ENCODE measurements at regions not wholly inside any gene's neighbourhood (a gene's known extent, or its start where the extent isn't known, plus 50 kb on each side); places are given as distances from the start of the nearest gene placed in this dataset.

GRCh38 chr13:62933809-62934208, 1518.2 kb upstream of the PCDH20 start:
- H3K4me3 ChIP-seq (ENCODE audit: low read length): no peak overlapping the region
- ChIA-PET CTCF (no interaction called here), POLR2A (no interaction called here)
- no peaks in the 10 kb centered on the region for H3K27me3 ChIP-seq (ENCODE audit: control insufficient read depth in 1 of 2, insufficient read depth in 2 of 2, low read length in 2 of 2)
- H3K27ac ChIP-seq (ENCODE audit: low read depth in 1 of 2, low read length in 2 of 2): no peak overlapping the region
- peaks cover 3% of the 10 kb centered on the region in 2 experiments for H3K9me3 ChIP-seq (ENCODE audit: control insufficient read depth in 1 of 2, insufficient read depth in 1 of 2, low read length in 2 of 2)
- H3K36me3 ChIP-seq (ENCODE audit: insufficient read depth, low read length): no peaks in the 10 kb centered on the region
- no peaks in the 10 kb centered on the region for H3K4me1 ChIP-seq (ENCODE audit: insufficient read depth, low read length)
- Mint-ChIP-seq H3K27ac (no peak overlapping the region), H3K27me3 (no peaks in the 10 kb centered on the region), H3K4me3 (no peak overlapping the region), H3K36me3 (ENCODE audit: low read depth) (no peaks in the 10 kb centered on the region), H3K9me3 (peaks cover 2% of the 10 kb centered on the region), H3K4me1 (ENCODE audit: low read depth) (no peaks in the 10 kb centered on the region)
- intact Hi-C loops (cut with DNase I, micrococcal nuclease): no loop called here
- DNase-seq (no peak), ATAC-seq (ENCODE audit: poor library complexity) (no peak)
- TF ChIP-seq, protein P1, sequence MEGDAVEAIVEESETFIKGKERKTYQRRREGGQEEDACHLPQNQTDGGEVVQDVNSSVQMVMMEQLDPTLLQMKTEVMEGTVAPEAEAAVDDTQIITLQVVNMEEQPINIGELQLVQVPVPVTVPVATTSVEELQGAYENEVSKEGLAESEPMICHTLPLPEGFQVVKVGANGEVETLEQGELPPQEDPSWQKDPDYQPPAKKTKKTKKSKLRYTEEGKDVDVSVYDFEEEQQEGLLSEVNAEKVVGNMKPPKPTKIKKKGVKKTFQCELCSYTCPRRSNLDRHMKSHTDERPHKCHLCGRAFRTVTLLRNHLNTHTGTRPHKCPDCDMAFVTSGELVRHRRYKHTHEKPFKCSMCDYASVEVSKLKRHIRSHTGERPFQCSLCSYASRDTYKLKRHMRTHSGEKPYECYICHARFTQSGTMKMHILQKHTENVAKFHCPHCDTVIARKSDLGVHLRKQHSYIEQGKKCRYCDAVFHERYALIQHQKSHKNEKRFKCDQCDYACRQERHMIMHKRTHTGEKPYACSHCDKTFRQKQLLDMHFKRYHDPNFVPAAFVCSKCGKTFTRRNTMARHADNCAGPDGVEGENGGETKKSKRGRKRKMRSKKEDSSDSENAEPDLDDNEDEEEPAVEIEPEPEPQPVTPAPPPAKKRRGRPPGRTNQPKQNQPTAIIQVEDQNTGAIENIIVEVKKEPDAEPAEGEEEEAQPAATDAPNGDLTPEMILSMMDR (IDR thresholded peaks at IDR 0.05): no peak

DNA sequence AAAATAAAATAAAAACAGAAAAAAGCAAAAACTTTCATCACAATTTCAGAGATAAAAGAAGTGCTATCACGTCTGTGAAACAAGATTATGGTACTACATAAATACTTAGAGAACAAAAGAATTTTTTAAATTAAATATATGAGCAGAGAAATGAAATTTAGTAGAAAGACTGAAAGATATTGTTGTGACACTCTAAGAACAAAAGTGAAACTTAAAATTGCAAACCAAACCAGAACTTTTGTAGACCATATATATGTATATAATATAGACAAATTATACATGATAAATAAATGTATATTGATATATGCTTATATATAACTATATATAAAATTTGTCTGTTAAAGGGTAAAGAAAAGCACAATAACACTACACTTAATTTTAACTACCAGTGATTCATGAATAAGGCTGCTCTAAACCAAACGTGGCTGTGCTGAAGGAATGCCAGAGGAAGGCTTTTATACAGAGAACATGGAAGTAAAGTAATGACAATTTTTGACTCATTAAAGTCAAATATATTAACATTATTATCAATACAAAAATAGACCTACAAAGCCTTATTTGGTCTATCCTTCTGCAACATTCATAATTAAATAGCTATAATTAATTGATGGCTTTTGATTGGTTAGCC, 1516.7 kb upstream of the PCDH20 start:
- Histone ChIP-seq H3K9me3 (ENCODE audit: control insufficient read depth in 1 of 2, insufficient read depth in 1 of 2, low read length in 2 of 2) (peaks cover 9 to 11% of the 10 kb centered on the region in 2 experiments), H3K36me3 (ENCODE audit: insufficient read depth, low read length) (no peaks in the 10 kb centered on the region), H3K4me1 (ENCODE audit: insufficient read depth, low read length) (no peaks in the 10 kb centered on the region), H3K27me3 (ENCODE audit: control insufficient read depth in 1 of 2, insufficient read depth in 2 of 2, low read length in 2 of 2) (no peaks in the 10 kb centered on the region), H3K27ac (ENCODE audit: low read depth in 1 of 2, low read length in 2 of 2) (no peak overlapping the region), H3K4me3 (ENCODE audit: low read length) (no peak overlapping the region)
- POLR2A ChIA-PET: no interaction called here
- H3K27me3 Mint-ChIP-seq: no peaks in the 10 kb centered on the region
- no peak overlapping the region for H3K27ac Mint-ChIP-seq
- ATAC-seq (ENCODE audit: poor library complexity): no peak
- TF ChIP-seq, protein P1 (IDR thresholded peaks at IDR 0.05): no peak
- H3K4me1 Mint-ChIP-seq (ENCODE audit: low read depth): no peaks in the 10 kb centered on the region
- intact Hi-C loops (cut with DNase I, micrococcal nuclease): no loop called here
- H3K4me3 Mint-ChIP-seq: no peak overlapping the region
- H3K9me3 Mint-ChIP-seq: peaks cover 2% of the 10 kb centered on the region
- CTCF ChIA-PET: no interaction called here
- no peaks in the 10 kb centered on the region for H3K36me3 Mint-ChIP-seq (ENCODE audit: low read depth)
- DNase-seq: no peak

GRCh38 chr13:62931853-62932252, 1516.2 kb upstream of the PCDH20 start:
- H3K36me3 Mint-ChIP-seq (ENCODE audit: low read depth): no peaks in the 10 kb centered on the region
- no peak overlapping the region for H3K27ac Mint-ChIP-seq
- H3K4me3 Mint-ChIP-seq: no peak overlapping the region
- no peaks in the 10 kb centered on the region for H3K4me1 Mint-ChIP-seq (ENCODE audit: low read depth)
- H3K9me3 ChIP-seq (ENCODE audit: control insufficient read depth in 1 of 2, insufficient read depth in 1 of 2, low read length in 2 of 2): peaks cover 9 to 11% of the 10 kb centered on the region in 2 experiments
- no peak for ATAC-seq (ENCODE audit: poor library complexity)
- H3K36me3 ChIP-seq (ENCODE audit: insufficient read depth, low read length): no peaks in the 10 kb centered on the region
- TF ChIP-seq, protein P1 (IDR thresholded peaks at IDR 0.05): no peak
- DNase-seq: no peak
- H3K27me3 Mint-ChIP-seq: no peaks in the 10 kb centered on the region
- CTCF ChIA-PET: no interaction called here
- no peak overlapping the region for H3K27ac ChIP-seq (ENCODE audit: low read depth in 1 of 2, low read length in 2 of 2)
- no peak overlapping the region for H3K4me3 ChIP-seq (ENCODE audit: low read length)
- H3K4me1 ChIP-seq (ENCODE audit: insufficient read depth, low read length): no peaks in the 10 kb centered on the region
- H3K27me3 ChIP-seq (ENCODE audit: control insufficient read depth in 1 of 2, insufficient read depth in 2 of 2, low read length in 2 of 2): no peaks in the 10 kb centered on the region
- H3K9me3 Mint-ChIP-seq: peaks cover 2% of the 10 kb centered on the region
- POLR2A ChIA-PET: no interaction called here
- intact Hi-C loops (cut with DNase I, micrococcal nuclease): no loop called here
